IMR-90 (cell line): ENCODE measurements at regions not wholly inside any gene's neighbourhood (a gene's known extent, or its start where the extent isn't known, plus 50 kb on each side); places are given as distances from the start of the nearest gene placed in this dataset.

Experiments used
- ATAC-seq: fragments of 200-7000 bp; cut with Tn5 transposase; 2 replicates; pipeline ENCODE4 v1.9.1; 2020; ENCODE audit warnings: low read depth, mild to moderate bottlenecking, moderate library complexity
- BruUV-seq: library from RNA; stranded (reverse); fragments of 400-500 nt; replicated peaks from 2 replicates; lab custom pipeline; 2021; lab: Mats Ljungman, UMichigan
- CTCF ChIA-PET: fragments of 300-600 bp; formaldehyde crosslinking; extraction: SDS; loops from one replicate; lab custom pipeline; 2021; ENCODE audit warnings: antibody characterized with exemption; lab: Yijun Ruan, JAX
- POLR2A ChIA-PET: fragments of 300-600 bp; sonication (Branson Sonifier 250); formaldehyde crosslinking; loops from one replicate; lab custom pipeline; 2022; ENCODE audit warnings: antibody characterized with exemption; ENCODE audit not compliant: unreplicated experiment; lab: Charles Lee
- DNase-seq: peaks from one replicate; pipeline ENCODE4 v3.0.0; 2013
- H2AFZ ChIP-seq: replicated peaks from 2 replicates; pipeline ENCODE3; 2013; ENCODE audit warnings: low read length, mild to moderate bottlenecking; ENCODE audit not compliant: poor library complexity
- H2AK5ac ChIP-seq: 2 replicates; pipeline ENCODE4 v1.6.1; 2013; ENCODE audit warnings: low read depth, low read length, inconsistent platforms
- H2AK9ac ChIP-seq: replicated peaks from 2 replicates; pipeline ENCODE3; 2013; ENCODE audit warnings: mild to moderate bottlenecking, low read depth, low read length, moderate library complexity; ENCODE audit not compliant: poor library complexity
- H2BK120ac ChIP-seq: 2 replicates; pipeline ENCODE4 v1.6.1; 2013; ENCODE audit warnings: low read depth, low read length, inconsistent platforms
- H2BK15ac ChIP-seq: 3 replicates; pipeline ENCODE4 v1.6.1; 2013; ENCODE audit warnings: low read depth, low read length, inconsistent platforms
- H2BK20ac ChIP-seq: 2 replicates; pipeline ENCODE4 v1.6.1; 2013; ENCODE audit warnings: low read depth, mild to moderate bottlenecking, inconsistent platforms, low read length, moderate library complexity
- H2BK5ac ChIP-seq: 2 replicates; pipeline ENCODE4 v1.6.1; 2013; ENCODE audit warnings: mild to moderate bottlenecking, low read depth, low read length, inconsistent platforms; ENCODE audit not compliant: poor library complexity, severe bottlenecking
- H3K14ac ChIP-seq: replicated peaks from 2 replicates; pipeline ENCODE4 v1.6.1; 2013; ENCODE audit warnings: low read depth, low read length, inconsistent platforms
- H3K18ac ChIP-seq: 2 replicates; pipeline ENCODE4 v1.6.1; 2013; ENCODE audit warnings: low read depth, low read length, control low read depth
- H3K23ac ChIP-seq: 2 replicates; pipeline ENCODE4 v1.6.1; 2013; ENCODE audit warnings: low read depth, low read length, inconsistent platforms
- H3K27ac ChIP-seq: 2 replicates; pipeline ENCODE4 v1.5.1; 2013; ENCODE audit warnings: mild to moderate bottlenecking, control low read depth, low read length; ENCODE audit not compliant: insufficient read depth
- H3K27me3 ChIP-seq: 2 replicates; pipeline ENCODE4 v1.6.1; 2013; ENCODE audit warnings: low read length; ENCODE audit not compliant: control insufficient read depth, insufficient read depth
- H3K36me3 ChIP-seq: 2 replicates; pipeline ENCODE4 v1.6.1; 2013; ENCODE audit warnings: low read length, mixed read lengths; ENCODE audit not compliant: control insufficient read depth, insufficient read depth
- H3K4ac ChIP-seq: 2 replicates; pipeline ENCODE4 v1.6.1; 2013; ENCODE audit warnings: low read depth, low read length, inconsistent platforms
- H3K4me1 ChIP-seq: 2 replicates; pipeline ENCODE4 v1.6.1; 2013; ENCODE audit warnings: low read length, mixed read lengths; ENCODE audit not compliant: control insufficient read depth, insufficient read depth
- H3K4me2 ChIP-seq: 2 replicates; pipeline ENCODE4 v1.6.1; 2013; ENCODE audit warnings: low read depth, mild to moderate bottlenecking, control low read depth, low read length, moderate library complexity
- H3K4me3 ChIP-seq: 2 replicates; pipeline ENCODE4 v1.5.1; 2013; ENCODE audit warnings: low read depth, mild to moderate bottlenecking, control low read depth, low read length, moderate library complexity; ENCODE audit not compliant: insufficient read depth
- H3K56ac ChIP-seq: 2 replicates; pipeline ENCODE4 v1.6.1; 2013; ENCODE audit warnings: low read length, inconsistent platforms; ENCODE audit not compliant: insufficient read depth; ENCODE audit errors: extremely low read depth
- H3K79me1 ChIP-seq, 2 experiments: 2 replicates each; pipeline ENCODE4 v1.6.1; 2013; ENCODE audit warnings: low read length in 2 of 2, inconsistent platforms in 1 of 2, low read depth in 1 of 2
- H3K9ac ChIP-seq: 2 replicates; pipeline ENCODE4 v1.6.1; 2013; ENCODE audit warnings: low read depth, low read length, control low read depth
- H3K9me1 ChIP-seq: 2 replicates; pipeline ENCODE4 v1.6.1; 2013; ENCODE audit warnings: low read length, inconsistent platforms; ENCODE audit not compliant: insufficient read depth
- H3K9me3 ChIP-seq: 2 replicates; pipeline ENCODE4 v1.6.1; 2013; ENCODE audit warnings: low read length; ENCODE audit not compliant: control insufficient read depth, insufficient read depth
- H4K20me1 ChIP-seq: 2 replicates; pipeline ENCODE4 v1.6.1; 2013; ENCODE audit warnings: low read length, inconsistent platforms; ENCODE audit not compliant: insufficient read depth
- H4K5ac ChIP-seq: 2 replicates; pipeline ENCODE4 v1.6.1; 2013; ENCODE audit warnings: mild to moderate bottlenecking, low read depth, low read length, control low read depth
- H4K8ac ChIP-seq, 2 experiments: 2 replicates each; pipeline ENCODE4 v1.6.1; 2013; ENCODE audit warnings: low read depth in 2 of 2, low read length in 2 of 2, control low read depth in 1 of 2, inconsistent platforms in 1 of 2
- H4K91ac ChIP-seq: 2 replicates; pipeline ENCODE4 v1.6.1; 2013; ENCODE audit warnings: low read depth, low read length, inconsistent platforms; ENCODE audit not compliant: insufficient read depth
- BHLHE40 ChIP-seq: fragments of 150-350 bp; IDR thresholded peaks from 2 replicates; pipeline ENCODE4 v1.6.1; 2016; ENCODE audit warnings: mild to moderate bottlenecking, low read depth, low read length
- CEBPB ChIP-seq: IDR thresholded peaks from 2 replicates; pipeline ENCODE4 v1.6.1; 2012; ENCODE audit warnings: low read depth, low read length, improper control_type of control experiment
- CHD1 ChIP-seq: IDR thresholded peaks from 2 replicates; pipeline ENCODE4 v1.6.1; 2012; ENCODE audit warnings: low read depth, low read length, improper control_type of control experiment
- CTCF ChIP-seq: conservative IDR thresholded peaks from 2 replicates; pipeline ENCODE4 v1.5.1; 2012; ENCODE audit warnings: mild to moderate bottlenecking, low read depth, low read length, improper control_type of control experiment
- FOS ChIP-seq: fragments of 150-350 bp; IDR thresholded peaks from 2 replicates; pipeline ENCODE4 v1.6.1; 2016; ENCODE audit warnings: low read depth, low read length
- MAFK ChIP-seq: IDR thresholded peaks from 2 replicates; pipeline ENCODE4 v1.6.1; 2012; ENCODE audit warnings: low read depth, low read length, improper control_type of control experiment
- MAZ ChIP-seq: IDR thresholded peaks from 2 replicates; pipeline ENCODE4 v1.6.1; 2012; ENCODE audit warnings: low read depth, mild to moderate bottlenecking, low read length, improper control_type of control experiment, moderate library complexity, borderline replicate concordance
- MXI1 ChIP-seq: IDR thresholded peaks from 2 replicates; pipeline ENCODE4 v1.6.1; 2012; ENCODE audit warnings: low read depth, mild to moderate bottlenecking, low read length, moderate library complexity, borderline replicate concordance
- NFE2L2 ChIP-seq: fragments of 150-350 bp; IDR thresholded peaks from 2 replicates; pipeline ENCODE4 v1.6.1; 2016; ENCODE audit warnings: low read depth, mild to moderate bottlenecking, low read length
- POLR2A ChIP-seq: IDR thresholded peaks from 2 replicates; pipeline ENCODE4 v1.6.1; 2012; ENCODE audit warnings: mild to moderate bottlenecking, low read depth, low read length
- RAD21 ChIP-seq: IDR thresholded peaks from 2 replicates; pipeline ENCODE4 v1.6.1; 2012; ENCODE audit warnings: low read length, improper control_type of control experiment
- RCOR1 ChIP-seq: IDR thresholded peaks from 2 replicates; pipeline ENCODE4 v1.6.1; 2012; ENCODE audit warnings: mild to moderate bottlenecking, low read length, improper control_type of control experiment; ENCODE audit not compliant: insufficient replicate concordance
- RFX5 ChIP-seq: IDR thresholded peaks from 2 replicates; pipeline ENCODE4 v1.8.0; 2012; ENCODE audit warnings: low read depth, mild to moderate bottlenecking, low read length, moderate library complexity
- SMC3 ChIP-seq: fragments of 150-350 bp; IDR thresholded peaks from 2 replicates; pipeline ENCODE4 v1.6.1; 2016; ENCODE audit warnings: low read depth, mild to moderate bottlenecking, antibody characterized with exemption, low read length, moderate library complexity
- WGBS, 2 experiments: methylation state at CpG; one replicate each; pipeline versions ENCODE4 v1.1.5 to v1.1.7; 2013; ENCODE audit warnings: missing lambda C conversion rate in 2 of 2; ENCODE audit not compliant: insufficient read length in 1 of 2; ENCODE audit errors: extremely low coverage in 2 of 2; 5-methylcytosine and 5-hydroxymethylcytosine counted together
- dilution Hi-C: fragments of 300-500 bp; cut with HindIII; formaldehyde crosslinking; loops from one replicate; pipeline ENCODE4 v1.14.3; 2018; ENCODE audit warnings: low sequenced_read_pairs; ENCODE audit not compliant: unreplicated experiment
- in situ Hi-C: fragments of 300-500 bp; cut with MboI; formaldehyde crosslinking; loops from 3 replicates; pipeline ENCODE4 v1.14.3; 2019; ENCODE audit warnings: low sequenced_read_pairs, inconsistent platforms, mixed read lengths
- intact Hi-C: fragments of 100-400 bp; cut with micrococcal nuclease; formaldehyde crosslinking; loops from 2 replicates; pipeline ENCODE4 v1.10.0; 2022
- TF ChIP-seq, protein P1 (sequence below): fragments of 150-350 bp; IDR thresholded peaks from 2 replicates; pipeline ENCODE4 v1.6.1; 2017; ENCODE audit warnings: mild to moderate bottlenecking, antibody characterized with exemption, low read length, low read depth
- TF ChIP-seq, protein P2 (sequence below): fragments of 150-350 bp; IDR thresholded peaks from 2 replicates; pipeline ENCODE4 v1.6.1; 2016; ENCODE audit warnings: low read depth, mild to moderate bottlenecking, low read length, moderate library complexity, borderline replicate concordance

- Histone ChIP-seq H3K4me1 (no peaks in the 10 kb centered on the region), H4K8ac (no peak overlapping the region), H3K56ac (no peak overlapping the region), H3K9me3 (peaks cover 5% of the 10 kb centered on the region), H3K14ac (no peak overlapping the region), H4K91ac (no peak overlapping the region), H3K18ac (no peak overlapping the region), H3K27ac (no peak overlapping the region), H2AFZ (peak overlapping the region; percentile 51), H3K36me3 (no peaks in the 10 kb centered on the region), H3K4me3 (no peak overlapping the region), H3K27me3 (no peaks in the 10 kb centered on the region), H2BK5ac (no peak overlapping the region), H2BK15ac (no peak overlapping the region), H3K23ac (no peak overlapping the region), H4K20me1 (no peaks in the 10 kb centered on the region), H2AK5ac (no peak overlapping the region), H2AK9ac (no peak overlapping the region), H3K9me1 (no peaks in the 10 kb centered on the region), H4K5ac (no peak overlapping the region), H2BK20ac (no peak overlapping the region), H3K9ac (no peak overlapping the region), H3K4ac (no peak overlapping the region), H3K4me2 (no peak overlapping the region), H2BK120ac (no peak overlapping the region), H3K79me1 (no peaks in the 10 kb centered on the region)
- intact Hi-C loops = no loop called here
- TF ChIP-seq CEBPB (no peak), MXI1 (no peak), RCOR1 (no peak), FOS (no peak), MAFK (no peak), MAZ (no peak), RAD21 (no peak), BHLHE40 (no peak), NFE2L2 (no peak), POLR2A (no peak), RFX5 (no peak), CTCF (no peak), SMC3 (no peak), CHD1 (no peak)
- TF ChIP-seq, protein P1, sequence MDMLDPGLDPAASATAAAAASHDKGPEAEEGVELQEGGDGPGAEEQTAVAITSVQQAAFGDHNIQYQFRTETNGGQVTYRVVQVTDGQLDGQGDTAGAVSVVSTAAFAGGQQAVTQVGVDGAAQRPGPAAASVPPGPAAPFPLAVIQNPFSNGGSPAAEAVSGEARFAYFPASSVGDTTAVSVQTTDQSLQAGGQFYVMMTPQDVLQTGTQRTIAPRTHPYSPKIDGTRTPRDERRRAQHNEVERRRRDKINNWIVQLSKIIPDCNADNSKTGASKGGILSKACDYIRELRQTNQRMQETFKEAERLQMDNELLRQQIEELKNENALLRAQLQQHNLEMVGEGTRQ = no peak
- TF ChIP-seq, protein P2, sequence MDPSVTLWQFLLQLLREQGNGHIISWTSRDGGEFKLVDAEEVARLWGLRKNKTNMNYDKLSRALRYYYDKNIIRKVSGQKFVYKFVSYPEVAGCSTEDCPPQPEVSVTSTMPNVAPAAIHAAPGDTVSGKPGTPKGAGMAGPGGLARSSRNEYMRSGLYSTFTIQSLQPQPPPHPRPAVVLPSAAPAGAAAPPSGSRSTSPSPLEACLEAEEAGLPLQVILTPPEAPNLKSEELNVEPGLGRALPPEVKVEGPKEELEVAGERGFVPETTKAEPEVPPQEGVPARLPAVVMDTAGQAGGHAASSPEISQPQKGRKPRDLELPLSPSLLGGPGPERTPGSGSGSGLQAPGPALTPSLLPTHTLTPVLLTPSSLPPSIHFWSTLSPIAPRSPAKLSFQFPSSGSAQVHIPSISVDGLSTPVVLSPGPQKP = no peak
- POLR2A ChIA-PET = no interaction called here
- no TSS peak for BruUV-seq
- CTCF ChIA-PET = no interaction called here
- no peak for ATAC-seq
- DNase-seq = no peak
- 0% methylated on average over 2 of the region's 12 CpGs; no CpG with 5 or more reads in 1 of the 2 experiments for WGBS, 2 experiments
- dilution Hi-C loops = no loop called here
- in situ Hi-C loops = no loop called here
Observed at GRCh38 chr2:5121121-5121520, 571.1 kb upstream of the SOX11 start.
